ENCODE measurements at regions not wholly inside any gene's neighbourhood (a gene's known extent, or its start where the extent isn't known, plus 50 kb on each side); places are given as distances from the start of the nearest gene placed in this dataset.

- no peaks in the 10 kb centered on the region for H3K27me3 Mint-ChIP-seq
- no peak overlapping the region for H3K4me3 ChIP-seq (ENCODE audit: control extremely low read depth in 1 of 5, extremely low read depth in 1 of 5, insufficient read depth in 1 of 5, low read depth in 2 of 5, low read length in 4 of 5)
- H3K27ac ChIP-seq (ENCODE audit: low read length in 2 of 2), result no peak overlapping the region
- H3K27me3 ChIP-seq (replicated peaks in 1 of 4; ENCODE audit: control extremely low read depth in 1 of 4, control insufficient read depth in 3 of 4, insufficient read depth in 4 of 4, low read length in 3 of 4), result no peaks in the 10 kb centered on the region
- 67% methylated on average over 2 of the region's 3 CpGs for WGBS (ENCODE audit: insufficient coverage)
- CTCF ChIA-PET, result no interaction called here
- DNase-seq, result no peak
- H2AFZ ChIP-seq (ENCODE audit: insufficient read depth, low read depth, low read length, poor library complexity, severe bottlenecking), result no peak overlapping the region
- H3K4me1 ChIP-seq (ENCODE audit: control insufficient read depth in 2 of 2, insufficient read depth in 2 of 2, low read length in 2 of 2), result no peaks in the 10 kb centered on the region
- no peak overlapping the region for H3K27ac Mint-ChIP-seq
- intact Hi-C loops (cut with micrococcal nuclease), result no loop called here
- no peak overlapping the region for H3K4me3 Mint-ChIP-seq
- H3K9ac ChIP-seq (ENCODE audit: low read length), result no peak overlapping the region
- no peaks in the 10 kb centered on the region for H3K79me2 ChIP-seq (ENCODE audit: control insufficient read depth, insufficient read depth, low read length)
- TF ChIP-seq CTCF (IDR thresholded peaks at IDR 0.05) (no peak), EZH2 (IDR thresholded peaks at IDR 0.05; ENCODE audit: borderline replicate concordance, insufficient read depth, low read depth, low read length, poor library complexity, severe bottlenecking) (no peak)
- no peak overlapping the region for H3K4me2 ChIP-seq (replicated peaks; ENCODE audit: low read depth, low read length, poor library complexity, severe bottlenecking)
- no peak for ATAC-seq (ENCODE audit: low read depth)
- no peaks in the 10 kb centered on the region for H3K36me3 ChIP-seq (replicated peaks in 1 of 2; ENCODE audit: control extremely low read depth in 1 of 2, control insufficient read depth in 1 of 2, extremely low read depth in 1 of 2, insufficient read depth in 2 of 2, low read length in 1 of 2)
- H4K20me1 ChIP-seq (ENCODE audit: control insufficient read depth, insufficient read depth, low read length, poor library complexity, severe bottlenecking), result no peaks in the 10 kb centered on the region
- POLR2A ChIA-PET, result no interaction called here
- no peaks in the 10 kb centered on the region for H3K4me1 Mint-ChIP-seq
- no peaks in the 10 kb centered on the region for H3K9me3 ChIP-seq (ENCODE audit: control extremely low read depth in 1 of 3, control insufficient read depth in 2 of 3, insufficient read depth in 1 of 3, low read length in 2 of 3)
- peaks cover 2% of the 10 kb centered on the region for H3K9me3 Mint-ChIP-seq (ENCODE audit: insufficient read depth)
These were observed 1017.3 kb upstream of the EPHA6 start for GRCh38 chr3:95797081-95797480.

DNA sequence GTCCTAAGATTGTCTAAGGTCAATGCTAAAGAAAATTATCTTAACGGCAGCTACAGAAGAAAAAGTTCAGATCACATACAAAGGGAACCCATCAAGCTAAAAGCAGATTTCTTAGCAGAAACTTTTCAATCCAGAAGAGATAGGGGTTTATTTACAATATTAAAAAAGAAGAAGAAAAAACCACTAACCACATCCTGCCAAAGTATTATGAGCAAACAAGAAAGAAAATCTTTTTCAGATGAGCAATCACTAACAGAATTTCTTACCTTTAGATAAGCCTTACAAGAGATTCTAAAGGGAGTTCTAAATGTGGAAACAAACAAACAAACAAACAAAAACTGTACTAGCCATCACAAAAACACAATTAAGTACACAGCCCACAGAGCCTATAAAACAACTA, 1015.8 kb upstream of the EPHA6 start:
- Histone ChIP-seq H2AFZ (ENCODE audit: insufficient read depth, low read depth, low read length, poor library complexity, severe bottlenecking) (no peak overlapping the region), H3K4me3 (ENCODE audit: control extremely low read depth in 1 of 5, extremely low read depth in 1 of 5, insufficient read depth in 1 of 5, low read depth in 2 of 5, low read length in 4 of 5) (no peak overlapping the region), H3K79me2 (ENCODE audit: control insufficient read depth, insufficient read depth, low read length) (no peaks in the 10 kb centered on the region), H3K9me3 (ENCODE audit: control extremely low read depth in 1 of 3, control insufficient read depth in 2 of 3, insufficient read depth in 1 of 3, low read length in 2 of 3) (no peaks in the 10 kb centered on the region), H4K20me1 (ENCODE audit: control insufficient read depth, insufficient read depth, low read length, poor library complexity, severe bottlenecking) (no peaks in the 10 kb centered on the region), H3K4me1 (ENCODE audit: control insufficient read depth in 2 of 2, insufficient read depth in 2 of 2, low read length in 2 of 2) (no peaks in the 10 kb centered on the region), H3K9ac (ENCODE audit: low read length) (no peak overlapping the region), H3K4me2 (replicated peaks; ENCODE audit: low read depth, low read length, poor library complexity, severe bottlenecking) (no peak overlapping the region), H3K27me3 (replicated peaks in 1 of 4; ENCODE audit: control extremely low read depth in 1 of 4, control insufficient read depth in 3 of 4, insufficient read depth in 4 of 4, low read length in 3 of 4) (no peaks in the 10 kb centered on the region), H3K27ac (ENCODE audit: low read length in 2 of 2) (no peak overlapping the region), H3K36me3 (replicated peaks in 1 of 2; ENCODE audit: control extremely low read depth in 1 of 2, control insufficient read depth in 1 of 2, extremely low read depth in 1 of 2, insufficient read depth in 2 of 2, low read length in 1 of 2) (no peaks in the 10 kb centered on the region)
- TF ChIP-seq CTCF (IDR thresholded peaks at IDR 0.05) (no peak), EZH2 (IDR thresholded peaks at IDR 0.05; ENCODE audit: borderline replicate concordance, insufficient read depth, low read depth, low read length, poor library complexity, severe bottlenecking) (no peak)
- Mint-ChIP-seq H3K27me3 (no peaks in the 10 kb centered on the region), H3K9me3 (ENCODE audit: insufficient read depth) (peaks cover 2% of the 10 kb centered on the region), H3K4me3 (no peak overlapping the region), H3K4me1 (no peaks in the 10 kb centered on the region), H3K27ac (no peak overlapping the region)
- WGBS (ENCODE audit: insufficient coverage), result no CpG with 5 or more reads among the region's 1 CpG
- ATAC-seq (ENCODE audit: low read depth) (no peak), DNase-seq (no peak)
- CTCF ChIA-PET, result no interaction called here
- intact Hi-C loops (cut with micrococcal nuclease), result no loop called here
- POLR2A ChIA-PET, result no interaction called here

All from B cell (primary cell).